Liver (tissue), 8 donors: ENCODE measurements at regions not wholly inside any gene's neighbourhood (a gene's known extent, or its start where the extent isn't known, plus 50 kb on each side); places are given as distances from the start of the nearest gene placed in this dataset.

Experiments used
- DNase-seq: peaks from one replicate; pipeline ENCODE4 v3.0.0-alpha.2; 2017; ENCODE audit warnings: low spot score
- H3K27ac ChIP-seq, 2 donors: one replicate each; pipeline ENCODE4 v1.7.0; 2013; ENCODE audit warnings: inconsistent platforms in 2 of 2, low read length in 2 of 2, control low read depth in 1 of 2, low read depth in 1 of 2, mild to moderate bottlenecking in 1 of 2
- H3K27me3 ChIP-seq, 4 donors: one replicate each; pipeline versions ENCODE4 v1.6.1 to v1.7.0; 2013; ENCODE audit warnings: low read length in 3 of 4, inconsistent platforms in 1 of 4, mild to moderate bottlenecking in 1 of 4, moderate library complexity in 1 of 4; ENCODE audit not compliant: control insufficient read depth in 4 of 4, insufficient read depth in 4 of 4
- H3K36me3 ChIP-seq, 4 donors: one replicate each; pipeline versions ENCODE4 v1.6.1 to v1.7.0; 2013; ENCODE audit warnings: low read length in 3 of 4, mild to moderate bottlenecking in 3 of 4, low read depth in 1 of 4, moderate library complexity in 1 of 4; ENCODE audit not compliant: control insufficient read depth in 4 of 4, insufficient read depth in 3 of 4
- H3K4me1 ChIP-seq, 4 donors: one replicate each; pipeline versions ENCODE4 v1.6.1 to v1.7.0; 2013; ENCODE audit warnings: low read length in 3 of 4, mild to moderate bottlenecking in 3 of 4, moderate library complexity in 1 of 4; ENCODE audit not compliant: control insufficient read depth in 4 of 4, insufficient read depth in 4 of 4
- H3K4me3 ChIP-seq, 3 donors: one replicate each; pipeline versions ENCODE4 v1.6.1 to v1.7.0; 2013; ENCODE audit warnings: low read length in 3 of 3, control low read depth in 1 of 3, low read depth in 1 of 3, mild to moderate bottlenecking in 1 of 3
- H3K9ac ChIP-seq, 2 donors: one replicate each; pipeline ENCODE4 v1.7.0; 2013; ENCODE audit warnings: low read length in 2 of 2, mild to moderate bottlenecking in 2 of 2, moderate library complexity in 2 of 2, control low read depth in 1 of 2, low read depth in 1 of 2
- H3K9me3 ChIP-seq, 4 donors: one replicate each; pipeline versions ENCODE4 v1.6.1 to v1.7.0; 2013; ENCODE audit warnings: low read length in 3 of 4; ENCODE audit not compliant: control insufficient read depth in 4 of 4
- ATF3 ChIP-seq: IDR thresholded peaks from 2 replicates; pipeline ENCODE4 v1.6.1; 2016; ENCODE audit warnings: antibody characterized with exemption
- CTCF ChIP-seq: fragments of 150-350 bp; IDR thresholded peaks from 2 replicates; pipeline ENCODE4 v1.5.1; 2017; ENCODE audit warnings: improper control_type of control experiment, low read depth, low read length; ENCODE audit not compliant: missing input control
- EGR1 ChIP-seq, 2 donors: IDR thresholded peaks; 2 replicates each; pipeline ENCODE4 v1.6.1; 2016 to 2018; ENCODE audit warnings: antibody characterized with exemption in 2 of 2, low read depth in 2 of 2
- FOXA1 ChIP-seq: IDR thresholded peaks from 2 replicates; pipeline ENCODE4 v1.6.1; 2016; ENCODE audit warnings: antibody characterized with exemption
- FOXA2 ChIP-seq: IDR thresholded peaks from 2 replicates; pipeline ENCODE4 v1.6.1; 2016; ENCODE audit warnings: antibody characterized with exemption
- GABPA ChIP-seq, 2 donors: IDR thresholded peaks in 1 of 2; conservative IDR thresholded peaks in 1 of 2; 2 replicates each; pipeline ENCODE4 v1.6.1; 2016; ENCODE audit warnings: antibody characterized with exemption in 2 of 2, mild to moderate bottlenecking in 1 of 2, moderate library complexity in 1 of 2
- HNF4A ChIP-seq, 2 donors: conservative IDR thresholded peaks; 2 replicates each; pipeline ENCODE4 v1.6.1; 2016; ENCODE audit warnings: antibody characterized with exemption in 2 of 2, mild to moderate bottlenecking in 2 of 2
- HNF4G ChIP-seq: IDR thresholded peaks from 2 replicates; pipeline ENCODE4 v1.6.1; 2016; ENCODE audit warnings: antibody characterized with exemption
- JUND ChIP-seq, 2 donors: IDR thresholded peaks; 2 replicates each; pipeline ENCODE4 v1.6.1; 2016; ENCODE audit warnings: antibody characterized with exemption in 2 of 2
- MAX ChIP-seq: IDR thresholded peaks from 2 replicates; pipeline ENCODE4 v1.6.1; 2016; ENCODE audit warnings: antibody characterized with exemption
- NR2F2 ChIP-seq: IDR thresholded peaks from 2 replicates; pipeline ENCODE4 v1.6.1; 2016; ENCODE audit warnings: antibody characterized with exemption
- RAD21 ChIP-seq, 2 donors: IDR thresholded peaks; 2 replicates each; pipeline ENCODE4 v1.6.1; 2016; ENCODE audit warnings: antibody characterized with exemption in 2 of 2, mild to moderate bottlenecking in 2 of 2
- RXRA ChIP-seq, 2 donors: IDR thresholded peaks; 2 replicates each; pipeline ENCODE4 v1.6.1; 2017 to 2018; ENCODE audit warnings: antibody characterized with exemption in 2 of 2, mild to moderate bottlenecking in 1 of 2
- SP1 ChIP-seq: IDR thresholded peaks from 2 replicates; pipeline ENCODE4 v1.6.1; 2018; ENCODE audit warnings: antibody characterized with exemption, mild to moderate bottlenecking
- TAF1 ChIP-seq: conservative IDR thresholded peaks from 2 replicates; pipeline ENCODE4 v1.6.1; 2016; ENCODE audit warnings: antibody characterized with exemption, mild to moderate bottlenecking
- YY1 ChIP-seq: IDR thresholded peaks from 2 replicates; pipeline ENCODE4 v1.6.1; 2016; ENCODE audit warnings: antibody characterized with exemption, mild to moderate bottlenecking
- ZBTB33 ChIP-seq: IDR thresholded peaks from 2 replicates; pipeline ENCODE4 v1.6.1; 2016; ENCODE audit warnings: antibody characterized with exemption
- WGBS: extraction: QIAGEN DNeasy Blood & Tissue Kit; methylation state at CpG from one replicate; pipeline ENCODE4 v1.1.7; 2013; 5-methylcytosine and 5-hydroxymethylcytosine counted together
- donor health status: healthy.
- donor health status: healthy.
- donor health status: healthy.
- donor health status: healthy.
- donor health status: healthy.

GRCh38 chr4:3652586-3652985 is 113.6 kb upstream of the ADRA2C start (continued):
- no peak for TF ChIP-seq ZBTB33

- TF ChIP-seq TAF1 = no peak
- no peak for TF ChIP-seq ATF3
- no peak for TF ChIP-seq HNF4G
- no peak for TF ChIP-seq RAD21 (IDR thresholded peaks at IDR 0.05)
- TF ChIP-seq RXRA (IDR thresholded peaks at IDR 0.05) = no peak
- peaks cover 0 to 8% (median 0%) of the 10 kb centered on the region in 4 donors for H3K27me3 ChIP-seq
- no peaks in the 10 kb centered on the region for H3K9me3 ChIP-seq
- no peak for DNase-seq
- no peaks in the 10 kb centered on the region for H3K4me1 ChIP-seq
- 38% methylated on average over 16 of the region's 16 CpGs for WGBS
- H3K9ac ChIP-seq = no peak overlapping the region
- H3K4me3 ChIP-seq = no peak overlapping the region
- H3K27ac ChIP-seq = no peak overlapping the region
- H3K36me3 ChIP-seq = no peaks in the 10 kb centered on the region
Measured at GRCh38 chr4:3651267-3651845, 114.8 kb upstream of the ADRA2C start.

- DNase-seq = no peak
- H3K9ac ChIP-seq = no peak overlapping the region
- no peak overlapping the region for H3K4me3 ChIP-seq
- 90% methylated on average over 16 of the region's 16 CpGs for WGBS
- H3K27me3 ChIP-seq = peaks cover 0 to 2% (median 0%) of the 10 kb centered on the region in 4 donors
- no peak for TF ChIP-seq FOXA2
- TF ChIP-seq TAF1 = no peak
- no peak for TF ChIP-seq JUND (IDR thresholded peaks at IDR 0.05)
- no peak for TF ChIP-seq RXRA (IDR thresholded peaks at IDR 0.05)
- TF ChIP-seq MAX = no peak
- no peak for TF ChIP-seq ATF3
- no peak for TF ChIP-seq NR2F2
- no peak for TF ChIP-seq GABPA (IDR thresholded peaks at IDR 0.05 in 1 of 2, conservative IDR thresholded peaks at IDR 0.05 in 1 of 2)
- H3K36me3 ChIP-seq = no peaks in the 10 kb centered on the region
- no peak overlapping the region for H3K27ac ChIP-seq
- no peaks in the 10 kb centered on the region for H3K4me1 ChIP-seq
- H3K9me3 ChIP-seq = no peaks in the 10 kb centered on the region
Measured at GRCh38 chr4:3649491-3649890, 116.7 kb upstream of the ADRA2C start.

GRCh38 chr4:3648731-3649130 is 116.5 kb upstream of the LRPAP1 start:
- Histone ChIP-seq H3K9ac (no peak overlapping the region), H3K36me3 (no peaks in the 10 kb centered on the region), H3K9me3 (no peaks in the 10 kb centered on the region), H3K4me3 (no peak overlapping the region), H3K27me3 (peaks cover 0 to 2% (median 0%) of the 10 kb centered on the region in 4 donors), H3K4me1 (no peaks in the 10 kb centered on the region), H3K27ac (no peak overlapping the region)
- DNase-seq = no peak
- 83% methylated on average over 17 of the region's 17 CpGs for WGBS
- TF ChIP-seq EGR1 (IDR thresholded peaks at IDR 0.05; ENCODE audit: low read depth in 2 of 2) (no peak), SP1 (no peak), ATF3 (no peak), CTCF (no peak), ZBTB33 (no peak), RXRA (IDR thresholded peaks at IDR 0.05) (no peak), FOXA2 (no peak), FOXA1 (no peak), RAD21 (IDR thresholded peaks at IDR 0.05) (no peak), JUND (IDR thresholded peaks at IDR 0.05) (no peak), HNF4A (conservative IDR thresholded peaks at IDR 0.05) (no peak), MAX (no peak), GABPA (IDR thresholded peaks at IDR 0.05 in 1 of 2, conservative IDR thresholded peaks at IDR 0.05 in 1 of 2) (no peak), YY1 (no peak), TAF1 (no peak), HNF4G (no peak), NR2F2 (no peak)
